Embryonic facial prominence (tissue), 1 donor: ENCODE measurements at regions not wholly inside any gene's neighbourhood (a gene's known extent, or its start where the extent isn't known, plus 50 kb on each side); places are given as distances from the start of the nearest gene placed in this dataset.

Experiments
- DNase-seq: peaks from one replicate; pipeline ENCODE4 v3.0.0-alpha.2; 2016; ENCODE audit errors: extremely low spot score

DNA sequence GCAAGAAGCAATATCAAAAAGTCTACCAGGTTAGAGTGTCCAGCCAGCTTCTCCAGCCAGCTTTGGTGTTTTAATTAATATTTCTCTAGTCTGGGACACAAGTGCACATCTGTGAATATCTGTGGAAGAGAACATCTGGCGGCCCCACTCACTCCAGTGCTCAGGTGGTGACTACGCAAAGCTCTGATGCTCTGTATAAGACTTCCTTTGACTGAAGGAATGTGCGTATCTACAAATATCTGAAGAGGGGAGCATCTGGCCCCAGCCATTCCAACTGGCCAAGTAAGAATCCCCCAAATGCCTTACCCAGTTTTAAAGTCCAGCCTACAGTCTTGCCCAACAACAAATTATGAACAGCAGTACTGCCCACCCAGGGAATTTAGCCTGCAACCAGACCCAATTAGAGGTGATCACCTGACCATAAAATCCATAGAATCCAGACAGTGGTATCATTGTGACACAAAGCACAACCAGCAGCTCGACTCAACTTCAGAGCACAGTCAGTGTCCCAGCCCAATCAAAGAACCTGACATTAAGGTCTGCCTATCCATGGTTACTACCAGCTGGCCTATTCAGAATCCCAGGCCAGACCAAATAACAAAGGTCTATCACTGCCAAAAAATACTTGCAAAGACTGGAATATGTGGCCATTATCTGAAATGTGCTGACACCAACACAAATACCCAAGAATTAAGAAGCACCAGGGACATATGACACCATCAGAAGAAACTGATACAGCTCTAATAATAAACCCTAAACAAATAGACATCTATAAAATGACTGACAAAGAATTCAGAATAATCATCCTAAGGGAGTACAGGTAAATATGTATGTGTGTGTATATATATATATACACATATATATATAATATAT lies 76.1 kb upstream of the MANEA start:
- DNase-seq: no peak

DNA sequence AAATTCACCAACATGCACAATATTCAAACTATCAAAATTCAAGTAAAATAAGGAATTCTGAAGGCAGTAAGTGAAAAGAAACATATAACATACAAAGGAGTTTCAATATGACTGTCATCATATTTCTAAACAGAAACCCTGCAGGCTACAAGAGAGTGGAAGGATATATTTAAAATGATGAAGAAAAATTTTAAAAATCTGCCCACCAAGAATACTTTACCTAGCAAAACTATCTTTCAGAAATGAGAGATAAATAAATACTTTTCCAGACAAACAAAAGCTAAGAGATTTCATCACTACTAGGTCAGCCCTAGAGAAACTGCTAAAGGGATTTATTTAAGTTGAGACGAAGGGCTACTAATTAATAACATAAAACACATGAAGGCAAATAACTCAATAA lies 73.8 kb upstream of the MANEA start:
- no peak for DNase-seq

DNA sequence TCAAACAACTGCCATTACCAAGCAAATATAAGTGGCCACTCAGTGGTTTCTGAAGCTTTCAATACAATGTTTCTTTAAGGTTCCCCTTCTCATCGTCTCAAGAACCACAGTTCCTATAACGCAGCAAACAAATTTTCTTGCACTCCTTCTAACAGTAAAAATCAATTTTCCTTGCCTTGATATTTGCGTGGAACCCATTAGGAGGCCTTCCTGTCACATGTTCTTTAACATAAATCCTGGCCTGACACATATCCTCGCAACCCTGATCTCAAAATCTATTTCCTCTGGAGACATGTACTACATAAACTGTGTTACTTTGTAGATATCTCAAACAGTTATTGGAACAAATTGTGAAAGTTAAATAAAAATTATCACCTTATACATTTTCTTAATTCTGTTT lies 65.9 kb upstream of the MANEA start:
- DNase-seq: no peak

DNA sequence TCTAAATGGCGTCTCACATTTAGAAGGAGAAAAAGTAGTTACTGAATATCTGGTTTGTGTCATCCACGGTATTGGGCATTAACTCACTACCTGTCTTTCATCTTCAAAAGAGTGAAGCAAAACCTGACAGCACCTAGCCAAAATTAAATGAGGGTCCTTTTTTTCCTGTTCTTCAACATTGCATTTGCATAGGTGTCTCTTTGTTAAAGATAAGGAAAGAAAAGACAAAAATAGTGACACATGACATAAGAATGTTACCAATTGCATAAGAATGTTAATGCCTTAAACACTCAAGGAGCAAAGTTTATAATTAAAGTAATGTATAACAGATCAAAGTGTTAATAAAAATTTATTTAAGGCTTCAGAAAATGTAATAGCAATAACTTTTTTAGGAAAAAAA lies 61.4 kb upstream of the MANEA start:
- DNase-seq: no peak

DNA sequence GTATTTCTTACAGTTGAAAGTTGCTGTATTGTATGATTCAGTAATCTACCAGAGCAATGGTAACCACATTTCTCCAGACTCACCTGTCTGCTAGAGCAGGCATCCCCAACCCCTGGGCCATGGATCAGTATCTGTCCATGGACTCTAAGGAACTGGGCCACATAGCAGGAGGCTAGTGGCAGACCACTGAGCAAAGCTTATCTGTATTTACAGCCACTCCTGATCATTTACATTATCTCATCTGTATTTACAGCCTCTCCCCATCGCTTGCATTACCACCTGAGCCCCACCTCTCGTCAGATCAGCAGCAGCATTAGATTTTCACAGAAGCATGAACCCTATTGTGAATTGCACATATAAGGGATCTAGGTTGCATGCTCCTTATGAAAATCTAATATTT lies 60.3 kb upstream of the MANEA start:
- DNase-seq: no peak

DNA sequence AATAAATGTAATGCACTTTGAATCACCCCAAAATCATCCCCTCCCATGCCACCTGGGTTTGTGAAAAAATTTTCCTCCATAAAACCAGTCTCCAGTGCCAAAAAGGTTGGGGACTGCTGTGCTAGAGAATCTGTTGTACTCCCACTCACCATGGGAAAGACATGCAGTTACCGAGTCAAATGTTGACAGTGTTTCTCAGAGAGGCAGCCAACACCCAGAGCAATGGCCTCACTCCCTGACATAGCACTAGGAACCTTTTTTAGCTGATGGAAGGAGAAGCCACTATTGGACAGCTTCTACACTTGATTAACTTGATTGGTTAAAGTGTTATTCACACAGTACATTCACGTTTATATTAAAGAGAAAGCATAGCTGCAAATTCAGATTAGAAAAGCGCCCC lies 59.8 kb upstream of the MANEA start:
- DNase-seq: no peak

DNA sequence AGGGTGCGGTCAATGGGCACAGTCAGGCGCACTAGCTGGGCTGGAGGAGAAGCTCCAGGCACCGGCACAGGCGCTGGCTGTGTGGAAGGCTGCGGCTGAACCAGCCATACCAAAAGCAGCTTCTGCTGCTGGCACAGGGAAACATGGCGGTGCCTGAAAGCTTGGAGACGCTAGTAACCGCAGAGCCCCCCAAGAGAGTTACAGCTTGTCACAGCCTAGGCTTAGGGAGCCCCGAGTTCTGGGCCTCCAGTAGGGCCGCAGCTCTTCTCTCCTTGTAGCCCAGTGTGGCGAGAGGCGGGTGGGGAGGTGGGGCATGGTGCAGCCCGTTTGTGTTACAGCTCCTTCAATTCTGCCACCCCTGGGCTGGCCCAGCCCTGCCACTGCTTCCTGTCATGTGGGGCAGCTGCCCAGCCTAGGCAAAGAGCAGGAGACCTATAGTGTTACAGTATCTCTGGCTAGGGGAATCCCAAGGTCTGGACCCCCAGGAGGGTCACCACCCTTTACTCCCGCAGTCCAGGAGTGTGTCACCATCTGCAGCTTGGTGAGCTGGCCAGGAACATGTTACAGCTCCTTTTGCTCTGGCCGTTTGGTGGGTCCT lies 58.6 kb upstream of the MANEA start:
- no peak for DNase-seq

DNA sequence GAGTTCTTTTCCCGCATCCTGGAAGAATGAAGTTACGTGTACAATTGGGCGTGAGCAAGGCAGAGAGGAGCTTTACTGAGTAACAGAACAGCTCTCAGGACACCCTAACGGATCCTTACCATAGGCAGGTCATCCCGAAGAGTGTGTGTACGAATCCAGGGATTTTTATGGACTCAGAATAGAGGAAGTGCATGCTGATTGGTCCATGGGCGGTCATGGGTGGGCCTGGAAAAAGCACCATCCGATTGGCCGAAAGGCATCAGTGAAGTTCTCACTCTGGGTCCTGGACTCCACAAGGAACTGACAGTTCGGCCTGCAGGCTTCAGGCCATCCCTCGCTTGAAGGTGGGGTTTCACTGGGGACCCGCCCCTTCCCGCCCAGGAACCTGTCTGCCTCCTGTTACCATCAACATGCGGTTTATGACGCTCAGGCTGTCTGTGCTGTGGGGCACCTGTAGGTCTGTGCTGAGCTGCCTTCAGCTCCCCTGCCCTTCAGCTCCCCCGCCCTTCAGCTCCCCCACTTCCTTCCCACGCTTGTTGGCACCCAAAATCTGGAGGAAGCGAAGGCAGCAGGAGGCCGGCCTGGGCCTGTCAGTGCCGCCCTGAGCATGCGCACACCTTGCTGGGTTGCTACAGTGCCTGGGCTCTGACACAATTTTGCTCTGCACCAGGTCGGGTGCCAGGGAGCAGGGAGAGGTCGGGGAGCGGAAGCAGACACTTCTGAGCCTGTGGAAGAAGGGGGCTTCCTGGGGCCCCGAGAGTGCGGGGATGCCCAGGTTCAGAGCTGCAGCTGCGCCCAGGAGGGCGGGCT lies 57.9 kb upstream of the MANEA start:
- no peak for DNase-seq

DNA sequence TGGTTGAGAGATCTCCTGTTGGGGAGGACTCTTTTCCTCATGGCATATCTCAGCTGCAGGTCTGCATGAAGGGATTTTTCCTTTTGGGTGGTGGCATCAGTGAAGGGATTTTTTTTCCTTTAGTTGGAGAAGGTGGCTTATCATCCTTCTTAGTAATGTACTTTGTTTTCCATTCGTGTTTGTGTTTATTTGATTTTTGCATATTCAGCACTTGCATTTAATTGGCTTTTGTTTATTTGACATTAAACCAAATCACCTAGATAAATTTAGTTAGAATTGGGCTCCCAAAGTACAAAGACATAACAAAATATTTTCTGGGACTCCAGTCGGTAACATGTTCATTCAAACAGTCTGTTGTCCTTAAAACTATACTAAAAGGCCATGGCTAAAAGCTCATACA lies 56.2 kb upstream of the MANEA start:
- DNase-seq: no peak
